ENCODE measurements at regions not wholly inside any gene's neighbourhood (a gene's known extent, or its start where the extent isn't known, plus 50 kb on each side); places are given as distances from the start of the nearest gene placed in this dataset.
A peak's percentile ranks its signal among the peaks of the same experiment; 100 is the strongest.

DNA sequence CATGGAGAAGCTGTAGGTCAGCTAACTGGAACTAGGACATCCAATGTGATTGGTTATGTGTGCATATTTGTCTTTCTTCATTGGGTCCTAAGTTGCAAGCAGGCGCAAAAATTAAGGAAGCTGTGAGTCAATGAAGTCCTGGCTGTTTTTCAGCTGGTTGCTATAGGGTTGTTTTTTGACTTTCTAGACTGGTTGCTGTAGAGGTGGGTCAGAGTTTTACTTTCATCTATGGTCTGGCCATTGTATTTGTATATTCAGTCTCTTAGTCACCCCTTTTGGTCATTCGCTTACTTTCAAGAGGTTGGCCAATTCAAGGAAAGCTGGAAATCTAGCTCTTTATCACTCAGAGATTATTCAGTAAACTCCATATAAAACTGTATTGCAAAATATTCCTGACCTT, 62.0 kb upstream of the AMZ2 start:
- FAIRE-seq: no peak
- no peak for TF ChIP-seq HDAC6 (IDR thresholded peaks at IDR 0.05; ENCODE audit: low read depth, low read length)
- TF ChIP-seq GTF3A (CRISPR knock-in tag; conservative IDR thresholded peaks at IDR 0.05): no peak
- TF ChIP-seq ZNF614 (CRISPR knock-in tag; IDR thresholded peaks at IDR 0.05; ENCODE audit: borderline replicate concordance): no peak
- TF ChIP-seq KLF12 (CRISPR knock-in tag; IDR thresholded peaks at IDR 0.05; ENCODE audit: borderline replicate concordance): no peak
- no peak for TF ChIP-seq SUZ12 (IDR thresholded peaks at IDR 0.05; ENCODE audit: low read depth, low read length)
- no peak for TF ChIP-seq HOXA7 (CRISPR knock-in tag; IDR thresholded peaks at IDR 0.05)
- Histone ChIP-seq H3K4me1 (ENCODE audit: insufficient read depth, low read length) (peaks cover 23% of the 10 kb centered on the region), H3K9me3 (ENCODE audit: low read length) (no peaks in the 10 kb centered on the region; the same call in 1 of the 2 replicates), H3K4me3 (replicated peaks in 1 of 3; ENCODE audit: insufficient read depth in 1 of 3, low read depth in 2 of 3, low read length in 3 of 3) (no peak overlapping the region), H3K9ac (ENCODE audit: insufficient read depth, low read depth, low read length) (no peak overlapping the region), H2AFZ (ENCODE audit: low read length) (no peak overlapping the region), H3K4me2 (ENCODE audit: low read depth, low read length) (no peak overlapping the region), H4K20me1 (ENCODE audit: insufficient read depth, low read length) (no peaks in the 10 kb centered on the region), H3K27me3 (ENCODE audit: control insufficient read depth in 1 of 2, insufficient read depth in 2 of 2, low read length in 2 of 2) (peaks cover 0 to 44% of the 10 kb centered on the region in 2 experiments; a peak in 3 of 5 replicates), H3K36me3 (replicated peaks in 1 of 2; ENCODE audit: control insufficient read depth in 1 of 2, insufficient read depth in 2 of 2, low read length in 2 of 2) (no peaks in the 10 kb centered on the region), H3K27ac (ENCODE audit: extremely low read length, insufficient read depth, low read length) (no peak overlapping the region), H3K79me2 (ENCODE audit: insufficient read depth, low read length) (no peaks in the 10 kb centered on the region)
- no peak for DNase-seq (ENCODE audit: low spot score)
- CTCF ChIA-PET (ENCODE audit: low intra/inter-chr PET ratio, low total read pairs): no interaction called here
- intact Hi-C loops (cut with micrococcal nuclease; ENCODE audit: unreplicated experiment) (no loop called here), in situ Hi-C loops (cut with HindIII; ENCODE audit: extremely low pct_ligation_motif_present, low pct_unique_long_range_greater_than_20kb) (no loop called here)
- BruUV-seq (replicated peaks): no TSS peak
- no peak for ATAC-seq
- 85% methylated on average over 2 of the region's 2 CpGs for WGBS (ENCODE audit: low lambda C conversion rate)
- POLR2A ChIA-PET: interaction anchor here (1.8 kb wide), 1 partner anchor 272 kb away, joined by 4 read pairs; the partner anchor contains the start of gene WIPI1

DNA sequence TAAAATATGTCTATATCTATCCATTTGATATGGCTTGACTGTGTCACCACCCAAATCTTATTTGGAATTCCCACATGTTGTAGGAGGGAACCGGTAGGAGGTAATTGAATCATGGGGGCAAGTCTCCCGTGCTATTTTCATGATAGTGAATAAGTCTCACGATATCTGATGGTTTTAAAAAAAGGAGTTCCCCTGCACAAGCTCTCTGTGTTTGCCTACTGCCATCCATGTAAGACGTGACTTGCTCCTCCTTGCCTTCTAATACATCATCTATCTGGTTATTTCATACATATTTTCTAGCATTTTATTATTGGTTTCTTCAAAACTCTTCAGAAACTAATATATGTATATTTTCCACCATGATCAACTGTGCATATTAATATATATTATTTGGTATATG, 57.3 kb upstream of the AMZ2 start:
- no peak overlapping the region for H3K9ac ChIP-seq (ENCODE audit: insufficient read depth, low read depth, low read length)
- no peak overlapping the region for H3K27ac ChIP-seq (ENCODE audit: extremely low read length, insufficient read depth, low read length)
- POLR2A ChIA-PET: no interaction called here
- no peak overlapping the region for H3K4me2 ChIP-seq (ENCODE audit: low read depth, low read length)
- no peak for FAIRE-seq
- in situ Hi-C loops (cut with HindIII; ENCODE audit: extremely low pct_ligation_motif_present, low pct_unique_long_range_greater_than_20kb) (no loop called here), intact Hi-C loops (cut with micrococcal nuclease; ENCODE audit: unreplicated experiment) (no loop called here)
- H3K4me1 ChIP-seq (ENCODE audit: insufficient read depth, low read length): no peaks in the 10 kb centered on the region
- H3K9me3 ChIP-seq (ENCODE audit: low read length): no peaks in the 10 kb centered on the region; the same call in 1 of the 2 replicates
- DNase-seq (ENCODE audit: low spot score): no peak
- no peak overlapping the region for H3K4me3 ChIP-seq (replicated peaks in 1 of 3; ENCODE audit: insufficient read depth in 1 of 3, low read depth in 2 of 3, low read length in 3 of 3)
- BruUV-seq (replicated peaks): no TSS peak
- TF ChIP-seq ZNF431 (CRISPR knock-in tag; IDR thresholded peaks at IDR 0.05; ENCODE audit: borderline replicate concordance, low read depth) (peak; percentile 97), ZNF747 (CRISPR knock-in tag; IDR thresholded peaks at IDR 0.05; ENCODE audit: borderline replicate concordance) (no peak)
- H2AFZ ChIP-seq (ENCODE audit: low read length): no peak overlapping the region
- H3K27me3 ChIP-seq (ENCODE audit: control insufficient read depth in 1 of 2, insufficient read depth in 2 of 2, low read length in 2 of 2): peaks cover 0 to 22% of the 10 kb centered on the region in 2 experiments; a peak in 3 of 5 replicates
- CTCF ChIA-PET (ENCODE audit: low intra/inter-chr PET ratio, low total read pairs): no interaction called here
- no peaks in the 10 kb centered on the region for H3K36me3 ChIP-seq (replicated peaks in 1 of 2; ENCODE audit: control insufficient read depth in 1 of 2, insufficient read depth in 2 of 2, low read length in 2 of 2)
- no peaks in the 10 kb centered on the region; the same call in 1 of the 2 replicates for H4K20me1 ChIP-seq (ENCODE audit: insufficient read depth, low read length)
- no peaks in the 10 kb centered on the region for H3K79me2 ChIP-seq (ENCODE audit: insufficient read depth, low read length)
- 17% methylated on average over 4 of the region's 4 CpGs for WGBS (ENCODE audit: low lambda C conversion rate)
- ATAC-seq: no peak

Data from HepG2 (cell line).